ENCODE measurements at regions not wholly inside any gene's neighbourhood (a gene's known extent, or its start where the extent isn't known, plus 50 kb on each side); places are given as distances from the start of the nearest gene placed in this dataset.

DNA sequence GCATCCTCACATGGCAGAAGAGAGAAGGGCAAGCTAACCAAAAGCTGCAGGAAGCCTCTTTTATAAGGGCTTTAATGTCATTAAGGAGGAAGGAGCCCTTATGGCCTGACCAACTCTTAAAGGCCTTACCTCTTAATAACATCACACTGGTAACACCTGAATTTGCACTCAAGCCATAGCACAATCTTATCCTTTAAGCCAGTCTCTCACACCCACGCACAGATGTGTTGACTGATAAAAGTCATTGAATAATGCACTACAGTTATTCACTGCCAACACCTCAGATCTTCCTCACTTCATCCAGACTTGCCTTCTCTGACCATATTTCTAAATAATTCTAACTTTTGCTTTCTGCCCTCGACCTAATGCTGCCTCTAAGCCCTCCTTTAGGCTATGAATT lies 516.8 kb downstream of the ADCYAP1 start:
- Histone ChIP-seq H3K27ac (replicated peaks) (no peak overlapping the region), H3K4me3 (replicated peaks; ENCODE audit: insufficient read depth, low read length) (no peak overlapping the region), H3K27me3 (ENCODE audit: insufficient read depth, poor library complexity, severe bottlenecking) (no peaks in the 10 kb centered on the region)
- no peak for DNase-seq (ENCODE audit: low read depth in 1 of 2, low spot score in 1 of 2)
- TF ChIP-seq SPI1 (IDR thresholded peaks at IDR 0.05; ENCODE audit: borderline replicate concordance, low read depth) (no peak), POLR2AphosphoS5 (IDR thresholded peaks at IDR 0.05; ENCODE audit: low read depth) (no peak), GABPA (IDR thresholded peaks at IDR 0.05; ENCODE audit: low read depth) (no peak)
- TF ChIP-seq, protein P1, sequence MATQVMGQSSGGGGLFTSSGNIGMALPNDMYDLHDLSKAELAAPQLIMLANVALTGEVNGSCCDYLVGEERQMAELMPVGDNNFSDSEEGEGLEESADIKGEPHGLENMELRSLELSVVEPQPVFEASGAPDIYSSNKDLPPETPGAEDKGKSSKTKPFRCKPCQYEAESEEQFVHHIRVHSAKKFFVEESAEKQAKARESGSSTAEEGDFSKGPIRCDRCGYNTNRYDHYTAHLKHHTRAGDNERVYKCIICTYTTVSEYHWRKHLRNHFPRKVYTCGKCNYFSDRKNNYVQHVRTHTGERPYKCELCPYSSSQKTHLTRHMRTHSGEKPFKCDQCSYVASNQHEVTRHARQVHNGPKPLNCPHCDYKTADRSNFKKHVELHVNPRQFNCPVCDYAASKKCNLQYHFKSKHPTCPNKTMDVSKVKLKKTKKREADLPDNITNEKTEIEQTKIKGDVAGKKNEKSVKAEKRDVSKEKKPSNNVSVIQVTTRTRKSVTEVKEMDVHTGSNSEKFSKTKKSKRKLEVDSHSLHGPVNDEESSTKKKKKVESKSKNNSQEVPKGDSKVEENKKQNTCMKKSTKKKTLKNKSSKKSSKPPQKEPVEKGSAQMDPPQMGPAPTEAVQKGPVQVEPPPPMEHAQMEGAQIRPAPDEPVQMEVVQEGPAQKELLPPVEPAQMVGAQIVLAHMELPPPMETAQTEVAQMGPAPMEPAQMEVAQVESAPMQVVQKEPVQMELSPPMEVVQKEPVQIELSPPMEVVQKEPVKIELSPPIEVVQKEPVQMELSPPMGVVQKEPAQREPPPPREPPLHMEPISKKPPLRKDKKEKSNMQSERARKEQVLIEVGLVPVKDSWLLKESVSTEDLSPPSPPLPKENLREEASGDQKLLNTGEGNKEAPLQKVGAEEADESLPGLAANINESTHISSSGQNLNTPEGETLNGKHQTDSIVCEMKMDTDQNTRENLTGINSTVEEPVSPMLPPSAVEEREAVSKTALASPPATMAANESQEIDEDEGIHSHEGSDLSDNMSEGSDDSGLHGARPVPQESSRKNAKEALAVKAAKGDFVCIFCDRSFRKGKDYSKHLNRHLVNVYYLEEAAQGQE (IDR thresholded peaks at IDR 0.05; ENCODE audit: insufficient replicate concordance, low read depth): no peak
- TF ChIP-seq, protein P2, sequence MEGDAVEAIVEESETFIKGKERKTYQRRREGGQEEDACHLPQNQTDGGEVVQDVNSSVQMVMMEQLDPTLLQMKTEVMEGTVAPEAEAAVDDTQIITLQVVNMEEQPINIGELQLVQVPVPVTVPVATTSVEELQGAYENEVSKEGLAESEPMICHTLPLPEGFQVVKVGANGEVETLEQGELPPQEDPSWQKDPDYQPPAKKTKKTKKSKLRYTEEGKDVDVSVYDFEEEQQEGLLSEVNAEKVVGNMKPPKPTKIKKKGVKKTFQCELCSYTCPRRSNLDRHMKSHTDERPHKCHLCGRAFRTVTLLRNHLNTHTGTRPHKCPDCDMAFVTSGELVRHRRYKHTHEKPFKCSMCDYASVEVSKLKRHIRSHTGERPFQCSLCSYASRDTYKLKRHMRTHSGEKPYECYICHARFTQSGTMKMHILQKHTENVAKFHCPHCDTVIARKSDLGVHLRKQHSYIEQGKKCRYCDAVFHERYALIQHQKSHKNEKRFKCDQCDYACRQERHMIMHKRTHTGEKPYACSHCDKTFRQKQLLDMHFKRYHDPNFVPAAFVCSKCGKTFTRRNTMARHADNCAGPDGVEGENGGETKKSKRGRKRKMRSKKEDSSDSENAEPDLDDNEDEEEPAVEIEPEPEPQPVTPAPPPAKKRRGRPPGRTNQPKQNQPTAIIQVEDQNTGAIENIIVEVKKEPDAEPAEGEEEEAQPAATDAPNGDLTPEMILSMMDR (IDR thresholded peaks at IDR 0.05; ENCODE audit: insufficient read depth, low read length): no peak

DNA sequence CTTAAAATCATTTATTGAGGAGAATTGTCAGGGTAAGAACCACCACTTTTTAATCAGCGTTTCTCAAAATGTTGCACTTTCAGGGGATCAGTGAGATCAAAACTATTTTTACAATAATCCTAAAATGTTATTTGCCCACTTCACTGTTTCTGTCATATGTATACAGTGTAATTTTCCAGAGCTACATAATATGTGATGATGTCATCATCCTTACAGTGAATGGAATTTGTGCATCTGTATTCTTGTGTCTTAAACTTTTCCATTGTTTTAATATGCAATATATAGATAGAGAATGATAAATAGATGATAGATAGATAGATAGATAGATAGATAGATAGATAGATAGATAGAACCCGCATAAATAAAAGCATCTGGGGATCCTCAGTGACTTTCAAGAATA lies 518.0 kb downstream of the ADCYAP1 start:
- TF ChIP-seq POLR2AphosphoS5 (IDR thresholded peaks at IDR 0.05; ENCODE audit: low read depth): no peak
- no peak for TF ChIP-seq GABPA (IDR thresholded peaks at IDR 0.05; ENCODE audit: low read depth)
- TF ChIP-seq, protein P2 (IDR thresholded peaks at IDR 0.05; ENCODE audit: insufficient read depth, low read length): no peak
- Histone ChIP-seq H3K27ac (replicated peaks) (no peak overlapping the region), H3K4me3 (replicated peaks; ENCODE audit: insufficient read depth, low read length) (no peak overlapping the region), H3K27me3 (ENCODE audit: insufficient read depth, poor library complexity, severe bottlenecking) (no peaks in the 10 kb centered on the region)
- DNase-seq (ENCODE audit: low read depth in 1 of 2, low spot score in 1 of 2): no peak

DNA sequence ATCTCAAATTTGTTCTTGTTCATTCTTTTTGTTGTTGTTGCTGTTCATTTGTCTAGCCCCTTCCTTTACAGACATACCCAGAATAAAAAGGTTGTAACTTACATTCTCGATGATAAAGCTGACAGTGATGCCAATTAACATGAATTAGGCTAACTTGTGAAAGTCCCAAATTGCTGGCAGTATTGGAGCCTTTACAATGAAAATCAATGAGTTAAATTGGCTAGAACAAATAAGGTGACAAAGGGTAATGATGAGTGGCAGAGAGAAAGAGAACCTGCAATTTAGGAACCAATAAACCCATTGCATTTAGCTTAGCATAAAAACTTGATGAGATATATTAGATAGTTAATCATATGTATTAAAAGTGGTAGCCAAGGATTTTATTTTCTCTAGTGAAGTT lies 521.0 kb downstream of the ADCYAP1 start:
- no peak overlapping the region for H3K27ac ChIP-seq (replicated peaks)
- DNase-seq (ENCODE audit: low read depth in 1 of 2, low spot score in 1 of 2): no peak
- TF ChIP-seq POLR2AphosphoS5 (IDR thresholded peaks at IDR 0.05; ENCODE audit: low read depth) (no peak), SPI1 (IDR thresholded peaks at IDR 0.05; ENCODE audit: borderline replicate concordance, low read depth) (no peak), GABPA (IDR thresholded peaks at IDR 0.05; ENCODE audit: low read depth) (no peak)
- TF ChIP-seq, protein P1 (IDR thresholded peaks at IDR 0.05; ENCODE audit: insufficient replicate concordance, low read depth): no peak
- TF ChIP-seq, protein P2 (IDR thresholded peaks at IDR 0.05; ENCODE audit: insufficient read depth, low read length): no peak
- no peaks in the 10 kb centered on the region for H3K27me3 ChIP-seq (ENCODE audit: insufficient read depth, poor library complexity, severe bottlenecking)
- H3K4me3 ChIP-seq (replicated peaks; ENCODE audit: insufficient read depth, low read length): no peak overlapping the region

DNA sequence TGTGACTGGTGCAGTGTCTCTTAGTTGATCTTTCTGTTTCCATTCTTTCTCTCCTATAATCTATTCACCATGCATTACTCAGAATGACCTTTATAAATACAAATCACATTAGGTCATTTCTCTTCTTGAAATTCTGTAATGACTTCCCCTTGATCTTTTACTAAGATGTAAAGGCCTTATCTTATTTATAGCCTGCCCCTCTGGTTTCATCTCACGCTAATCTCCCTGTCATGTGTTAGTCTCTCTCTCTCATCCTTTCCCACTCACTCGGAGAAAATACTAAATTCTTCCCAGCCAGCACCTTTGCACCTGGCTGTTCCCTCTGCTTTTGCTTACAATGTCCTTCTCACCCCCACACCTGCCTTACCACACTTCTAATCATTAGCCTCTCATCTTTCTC lies 530.8 kb downstream of the ADCYAP1 start:
- Histone ChIP-seq H3K27me3 (ENCODE audit: insufficient read depth, poor library complexity, severe bottlenecking) (no peaks in the 10 kb centered on the region), H3K4me3 (replicated peaks; ENCODE audit: insufficient read depth, low read length) (no peak overlapping the region), H3K27ac (replicated peaks) (no peak overlapping the region)
- TF ChIP-seq GABPA (IDR thresholded peaks at IDR 0.05; ENCODE audit: low read depth) (no peak), SPI1 (IDR thresholded peaks at IDR 0.05; ENCODE audit: borderline replicate concordance, low read depth) (no peak), POLR2AphosphoS5 (IDR thresholded peaks at IDR 0.05; ENCODE audit: low read depth) (no peak)
- TF ChIP-seq, protein P1 (IDR thresholded peaks at IDR 0.05; ENCODE audit: insufficient replicate concordance, low read depth): no peak
- TF ChIP-seq, protein P2 (IDR thresholded peaks at IDR 0.05; ENCODE audit: insufficient read depth, low read length): no peak
- no peak for DNase-seq (ENCODE audit: low read depth in 1 of 2, low spot score in 1 of 2)

Data from HL-60 (cell line).